ENCODE measurements at regions not wholly inside any gene's neighbourhood (a gene's known extent, or its start where the extent isn't known, plus 50 kb on each side); places are given as distances from the start of the nearest gene placed in this dataset.

DNA sequence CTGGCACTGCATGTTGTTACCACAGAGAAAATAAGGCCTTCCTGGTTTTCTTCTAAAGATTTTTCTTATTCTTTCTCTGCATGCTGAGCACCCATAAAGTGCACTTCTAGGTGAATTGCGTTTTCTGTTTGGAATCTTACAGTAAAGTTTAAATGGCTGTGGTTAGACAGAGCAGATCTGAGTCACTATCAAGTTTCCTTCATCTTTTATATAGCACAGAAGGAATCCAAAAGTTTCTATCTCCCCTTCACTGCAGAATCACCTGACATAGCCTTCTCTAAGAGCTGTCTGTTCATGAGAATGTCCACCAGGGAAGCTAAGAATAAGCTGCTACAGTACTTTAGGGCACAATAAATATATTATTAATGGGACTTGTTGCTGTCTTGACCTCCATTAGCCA is 455.5 kb upstream of the FAM241A start:
- Histone ChIP-seq H3K9ac (replicated peaks; ENCODE audit: extremely low read depth, insufficient read depth, low read length) (no peak overlapping the region), H3K4me3 (replicated peaks in 1 of 3; ENCODE audit: insufficient read depth in 1 of 3, low read depth in 1 of 3, low read length in 3 of 3) (no peak overlapping the region), H3K79me2 (ENCODE audit: control insufficient read depth, insufficient read depth, low read length) (no peaks in the 10 kb centered on the region), H3K4me2 (ENCODE audit: insufficient read depth, low read length) (no peak overlapping the region), H3K9me3 (replicated peaks; ENCODE audit: control insufficient read depth, insufficient read depth, low read length) (no peaks in the 10 kb centered on the region), H3K27me3 (ENCODE audit: control insufficient read depth in 2 of 2, insufficient read depth in 2 of 2, low read length in 2 of 2) (peaks cover 0 to 6% of the 10 kb centered on the region in 2 experiments), H3K9me1 (replicated peaks; ENCODE audit: control insufficient read depth, extremely low read depth, insufficient read depth, low read length) (no peaks in the 10 kb centered on the region), H3K4me1 (ENCODE audit: control insufficient read depth, extremely low read depth, insufficient read depth, low read length) (no peaks in the 10 kb centered on the region), H4K20me1 (replicated peaks; ENCODE audit: control insufficient read depth, extremely low read depth, insufficient read depth, low read length) (no peaks in the 10 kb centered on the region), H2AFZ (ENCODE audit: low read depth, low read length) (no peak overlapping the region), H3K36me3 (ENCODE audit: control insufficient read depth in 2 of 2, extremely low read depth in 1 of 2, insufficient read depth in 2 of 2, low read length in 2 of 2) (no peaks in the 10 kb centered on the region), H3K27ac (ENCODE audit: insufficient read depth, low read depth, low read length) (no peak overlapping the region)
- POLR2A ChIA-PET: no interaction called here
- intact Hi-C loops (cut with micrococcal nuclease) (no loop called here), dilution Hi-C loops (cut with MboI; ENCODE audit: extremely low pct_ligation_motif_present, low sequenced_read_pairs) (no loop called here)
- TF ChIP-seq POLR2AphosphoS5 (IDR thresholded peaks at IDR 0.05; ENCODE audit: insufficient read depth, low read depth, low read length) (no peak), EZH2 (IDR thresholded peaks at IDR 0.05; ENCODE audit: borderline replicate concordance, low read depth, low read length, severe bottlenecking) (no peak), POLR2A (IDR thresholded peaks at IDR 0.05; ENCODE audit: low read depth, low read length) (no peak), JUN (IDR thresholded peaks at IDR 0.05; ENCODE audit: borderline replicate concordance, insufficient read depth, insufficient read length, low read depth) (no peak), MYC (IDR thresholded peaks at IDR 0.05; ENCODE audit: low read depth, low read length) (no peak), GATA2 (IDR thresholded peaks at IDR 0.05; ENCODE audit: insufficient read depth, insufficient read length, low read depth, low read length) (no peak), CTCF (IDR thresholded peaks at IDR 0.05; ENCODE audit: extremely low read depth in 1 of 2, insufficient read depth in 1 of 2, low read depth in 1 of 2, low read length in 2 of 2) (no peak), FOS (IDR thresholded peaks at IDR 0.05; ENCODE audit: borderline replicate concordance, insufficient read depth, low read length) (no peak)
- TF ChIP-seq, protein P1, sequence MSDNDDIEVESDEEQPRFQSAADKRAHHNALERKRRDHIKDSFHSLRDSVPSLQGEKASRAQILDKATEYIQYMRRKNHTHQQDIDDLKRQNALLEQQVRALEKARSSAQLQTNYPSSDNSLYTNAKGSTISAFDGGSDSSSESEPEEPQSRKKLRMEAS (IDR thresholded peaks at IDR 0.05; ENCODE audit: insufficient read depth, insufficient read length): no peak
- CTCF ChIA-PET: no interaction called here
- BruUV-seq (replicated peaks): no TSS peak
- DNase-seq (ENCODE audit: low read depth, low spot score) (no peak), FAIRE-seq (no peak)

All from endothelial cell of umbilical vein (primary cell).